ENCODE measurements at regions not wholly inside any gene's neighbourhood (a gene's known extent, or its start where the extent isn't known, plus 50 kb on each side); places are given as distances from the start of the nearest gene placed in this dataset.
"Not testable (repeated sequence)": the region's sequence is repeated elsewhere in the genome, so short reads cannot be mapped to it uniquely, and the experiment has no call there.

DNA sequence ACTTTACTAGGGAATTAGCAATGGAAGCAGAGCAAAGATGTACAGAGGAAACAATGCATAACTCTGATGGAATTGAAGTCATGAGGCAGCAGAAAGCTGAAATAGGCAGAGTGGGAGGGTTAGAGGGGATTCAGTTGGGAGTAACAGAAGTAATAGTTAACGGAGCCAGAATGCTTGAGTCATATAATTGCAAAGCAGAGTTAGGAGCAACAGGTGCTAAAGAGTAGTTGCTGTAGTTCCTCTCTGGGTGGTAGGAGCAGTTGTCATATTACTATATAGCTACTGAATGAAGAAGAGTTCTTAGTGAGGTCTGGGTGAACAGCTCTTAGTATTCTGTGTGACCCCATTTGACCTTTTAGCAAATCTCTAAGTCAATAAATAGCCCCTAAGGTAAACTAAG is 592.9 kb upstream of the CHD1 start:
- TF ChIP-seq, protein P1, sequence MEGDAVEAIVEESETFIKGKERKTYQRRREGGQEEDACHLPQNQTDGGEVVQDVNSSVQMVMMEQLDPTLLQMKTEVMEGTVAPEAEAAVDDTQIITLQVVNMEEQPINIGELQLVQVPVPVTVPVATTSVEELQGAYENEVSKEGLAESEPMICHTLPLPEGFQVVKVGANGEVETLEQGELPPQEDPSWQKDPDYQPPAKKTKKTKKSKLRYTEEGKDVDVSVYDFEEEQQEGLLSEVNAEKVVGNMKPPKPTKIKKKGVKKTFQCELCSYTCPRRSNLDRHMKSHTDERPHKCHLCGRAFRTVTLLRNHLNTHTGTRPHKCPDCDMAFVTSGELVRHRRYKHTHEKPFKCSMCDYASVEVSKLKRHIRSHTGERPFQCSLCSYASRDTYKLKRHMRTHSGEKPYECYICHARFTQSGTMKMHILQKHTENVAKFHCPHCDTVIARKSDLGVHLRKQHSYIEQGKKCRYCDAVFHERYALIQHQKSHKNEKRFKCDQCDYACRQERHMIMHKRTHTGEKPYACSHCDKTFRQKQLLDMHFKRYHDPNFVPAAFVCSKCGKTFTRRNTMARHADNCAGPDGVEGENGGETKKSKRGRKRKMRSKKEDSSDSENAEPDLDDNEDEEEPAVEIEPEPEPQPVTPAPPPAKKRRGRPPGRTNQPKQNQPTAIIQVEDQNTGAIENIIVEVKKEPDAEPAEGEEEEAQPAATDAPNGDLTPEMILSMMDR (IDR thresholded peaks at IDR 0.05): not testable (repeated sequence)
- TF ChIP-seq POLR2AphosphoS5 (IDR thresholded peaks at IDR 0.05): not testable (repeated sequence)
